Amygdala (tissue), 56 donors: ENCODE measurements at regions not wholly inside any gene's neighbourhood (a gene's known extent, or its start where the extent isn't known, plus 50 kb on each side); places are given as distances from the start of the nearest gene placed in this dataset.
"Not testable (repeated sequence)": the region's sequence is repeated elsewhere in the genome, so short reads cannot be mapped to it uniquely, and the experiment has no call there.

Source experiments
- DNase-seq, 56 donors: peaks; one replicate each; lab custom pipeline; 2025; lab: John Stamatoyannopoulos, UW

DNA sequence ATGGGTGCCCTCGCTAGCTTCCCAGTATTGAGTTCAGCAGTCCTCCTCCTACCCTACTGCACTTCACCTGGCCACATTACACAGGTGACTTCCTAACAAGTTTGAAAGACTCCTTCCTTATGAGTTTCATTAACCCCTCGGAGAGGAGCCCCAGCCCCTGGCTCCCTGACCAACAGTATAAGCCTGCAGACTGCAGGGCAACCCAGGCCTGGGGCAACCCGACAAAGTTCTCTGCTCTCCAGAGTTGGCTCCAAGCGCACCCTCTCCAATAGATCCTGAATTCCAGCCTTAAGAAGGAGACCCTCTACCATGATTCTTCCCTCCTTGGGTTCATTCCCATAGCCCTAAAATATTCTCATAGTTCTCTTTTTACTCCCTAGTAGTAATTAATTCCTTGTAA, 1162.8 kb upstream of the TMEFF2 start:
- DNase-seq = no peak

DNA sequence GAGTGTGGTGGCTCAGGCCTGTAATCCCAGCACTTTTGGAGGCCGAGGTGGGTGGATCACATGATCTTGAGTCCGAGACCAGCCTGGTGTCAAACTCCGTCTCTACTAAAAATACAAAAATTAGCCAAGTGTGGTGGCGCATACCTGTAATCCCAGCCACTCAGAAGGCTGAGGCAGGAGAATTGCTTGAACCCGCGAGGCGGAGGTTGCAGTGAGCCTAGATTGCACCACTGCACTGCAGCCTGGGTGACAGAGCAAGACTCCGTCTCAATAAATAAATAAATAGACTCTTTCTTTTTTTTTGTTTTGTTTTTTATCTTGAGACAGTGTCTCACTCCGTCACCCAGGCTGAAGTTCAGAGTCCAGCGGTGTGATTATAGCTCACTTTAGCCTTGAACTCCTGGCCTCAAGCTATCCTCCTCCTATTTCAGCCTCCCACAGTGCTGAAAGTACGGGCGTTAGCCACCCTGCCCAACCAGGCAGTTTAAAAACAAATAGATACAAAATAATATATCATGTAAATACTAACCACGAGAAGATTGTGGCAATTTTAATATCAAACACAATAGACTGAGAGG, 1158.0 kb upstream of the TMEFF2 start:
- not testable (repeated sequence) for DNase-seq

DNA sequence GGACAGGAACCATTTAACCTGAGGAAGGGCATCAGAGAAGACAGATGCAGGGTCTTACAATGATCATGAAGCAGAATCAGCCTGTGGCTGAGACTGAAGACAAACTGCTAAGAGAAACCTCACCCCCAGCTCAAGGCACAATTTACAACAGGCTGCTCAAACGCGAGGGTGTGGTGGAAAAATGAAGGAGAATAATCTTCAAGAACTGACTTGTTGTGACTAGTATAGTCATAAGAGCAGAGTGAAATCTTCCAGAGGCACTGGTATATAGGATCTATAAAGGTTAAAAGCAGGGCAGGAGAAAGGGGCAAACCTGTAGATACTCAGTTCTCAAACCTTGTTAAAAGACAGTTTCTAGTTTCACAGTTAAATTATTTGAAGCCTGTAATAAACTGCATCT, 1155.8 kb upstream of the TMEFF2 start:
- DNase-seq = no peak

DNA sequence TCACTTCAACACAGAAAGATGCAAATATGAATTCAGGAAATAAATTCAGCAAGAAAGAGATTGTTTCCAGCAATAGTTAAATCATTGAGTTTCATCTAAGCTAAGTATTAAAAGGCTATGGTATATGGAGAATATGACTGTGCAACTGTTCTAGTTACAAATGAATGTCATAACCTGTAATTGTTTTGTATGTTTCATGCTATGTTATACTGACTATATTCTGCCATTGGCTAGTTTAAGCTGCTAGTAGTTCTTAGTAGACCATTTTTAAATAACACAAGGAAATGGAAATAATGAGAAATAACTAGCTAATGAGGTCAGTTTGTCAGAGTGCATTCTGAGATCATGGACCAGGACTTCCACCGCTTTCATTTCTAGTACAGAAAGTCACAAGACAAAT, 1154.9 kb upstream of the TMEFF2 start:
- no peak for DNase-seq

DNA sequence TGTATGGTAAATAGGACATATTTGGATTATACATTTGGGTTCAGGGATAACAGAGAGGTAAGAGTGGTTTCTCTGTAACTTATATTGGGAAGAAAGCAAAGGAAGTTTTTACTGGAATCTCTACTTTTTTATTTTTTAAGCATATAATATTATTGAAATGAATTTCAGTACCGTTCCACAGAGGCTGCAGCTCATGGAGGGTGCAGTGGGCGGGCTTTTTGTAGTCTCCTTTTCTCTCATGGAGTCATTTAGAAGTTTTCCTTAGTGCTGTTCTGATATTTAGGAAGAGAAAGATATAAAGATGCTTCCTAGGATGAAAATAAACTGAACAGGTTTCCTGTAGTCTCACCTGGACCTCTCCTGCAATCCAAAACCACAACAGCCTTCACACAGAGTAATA, 1153.3 kb upstream of the TMEFF2 start:
- DNase-seq = no peak

DNA sequence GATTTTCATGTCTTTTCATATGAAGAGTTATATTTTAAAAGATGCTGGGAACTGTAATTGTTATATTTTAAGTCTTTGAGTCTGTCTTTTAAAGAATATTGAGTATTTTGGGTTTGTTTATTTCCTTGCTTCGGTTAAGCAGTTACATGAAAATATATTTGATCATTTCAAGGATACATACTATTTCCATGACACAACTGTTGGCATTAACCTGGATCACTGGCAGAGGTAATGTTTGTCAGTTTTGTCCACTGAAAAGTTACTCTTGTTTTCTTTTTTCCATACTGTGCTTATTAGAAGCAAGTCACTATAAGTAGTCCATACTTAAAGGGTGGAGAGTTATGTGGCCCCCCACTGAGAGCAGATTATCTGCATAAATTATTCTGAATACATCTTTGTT, 1142.0 kb upstream of the TMEFF2 start:
- no peak for DNase-seq

DNA sequence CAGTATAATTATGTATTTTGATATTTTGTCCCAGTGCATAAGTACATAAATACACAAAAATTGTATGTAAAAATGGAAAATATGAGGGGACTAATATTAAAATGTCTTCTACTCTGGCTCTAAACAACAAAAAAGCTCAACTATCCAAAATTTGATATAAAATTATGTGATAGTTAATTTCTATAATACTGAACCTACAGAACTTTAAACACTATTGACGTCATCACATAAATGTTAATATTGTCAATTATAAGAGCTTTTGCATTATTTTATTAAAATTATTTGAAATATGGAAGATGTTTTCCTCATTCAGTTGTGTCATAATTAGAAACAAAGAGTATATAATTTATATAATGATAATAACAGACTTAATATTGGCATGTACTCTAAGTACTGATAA, 1139.7 kb upstream of the TMEFF2 start:
- no peak for DNase-seq

DNA sequence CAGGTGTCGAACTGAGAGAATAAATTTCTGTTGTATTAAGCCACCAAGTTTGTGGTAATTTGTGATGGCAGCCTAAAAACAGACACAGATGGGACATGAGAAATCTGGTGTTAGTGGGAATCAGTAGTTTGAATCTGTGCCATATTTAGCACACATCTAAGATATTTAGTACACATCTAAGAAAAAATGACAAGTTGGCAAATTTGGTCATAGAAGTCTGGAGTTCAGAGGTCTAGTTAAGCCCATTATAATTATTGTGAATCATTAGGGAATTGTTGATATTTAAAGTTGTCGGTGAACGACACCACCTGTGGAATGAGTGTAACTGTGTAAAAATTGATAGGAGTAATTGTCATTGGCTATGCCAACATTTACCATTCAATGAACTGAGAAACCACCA, 1138.8 kb upstream of the TMEFF2 start:
- DNase-seq = no peak

DNA sequence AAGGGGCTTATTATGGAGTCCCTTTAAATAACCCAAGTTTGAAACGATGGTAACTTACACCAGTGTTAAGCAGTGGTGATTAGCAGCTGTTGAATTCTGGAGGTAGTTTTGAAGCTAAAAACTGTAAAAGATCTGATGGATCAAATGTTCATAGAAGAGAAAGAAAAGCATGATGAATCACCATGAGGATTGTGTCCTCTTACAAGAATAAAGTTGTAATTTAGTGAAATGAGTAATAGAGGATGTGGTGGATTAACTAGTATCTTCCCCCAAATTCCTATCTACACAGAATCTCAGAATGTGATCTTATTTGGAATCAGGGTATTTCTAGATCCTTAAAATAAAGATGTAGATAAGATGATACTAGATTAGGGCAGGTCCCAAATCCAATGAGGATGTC, 1138.2 kb upstream of the TMEFF2 start:
- DNase-seq = no peak

DNA sequence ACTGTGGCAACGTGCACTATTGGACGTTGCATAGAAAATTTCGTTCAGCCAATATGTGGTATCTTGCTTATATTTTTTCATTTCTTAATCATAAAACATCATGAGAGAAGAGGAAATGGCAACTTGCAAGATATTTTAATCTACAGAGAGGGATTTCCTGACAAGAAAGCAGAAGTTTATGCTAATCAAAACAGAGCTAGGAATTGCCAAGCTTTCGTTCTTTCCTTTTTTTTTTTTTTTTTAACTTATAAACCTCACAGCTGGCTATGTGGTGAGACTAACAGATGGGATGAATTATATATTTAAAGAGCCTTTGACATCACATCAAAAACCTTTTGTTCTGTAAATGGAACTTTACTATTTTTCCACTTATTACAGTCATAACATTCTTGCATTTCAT, 1136.9 kb upstream of the TMEFF2 start:
- no peak for DNase-seq

DNA sequence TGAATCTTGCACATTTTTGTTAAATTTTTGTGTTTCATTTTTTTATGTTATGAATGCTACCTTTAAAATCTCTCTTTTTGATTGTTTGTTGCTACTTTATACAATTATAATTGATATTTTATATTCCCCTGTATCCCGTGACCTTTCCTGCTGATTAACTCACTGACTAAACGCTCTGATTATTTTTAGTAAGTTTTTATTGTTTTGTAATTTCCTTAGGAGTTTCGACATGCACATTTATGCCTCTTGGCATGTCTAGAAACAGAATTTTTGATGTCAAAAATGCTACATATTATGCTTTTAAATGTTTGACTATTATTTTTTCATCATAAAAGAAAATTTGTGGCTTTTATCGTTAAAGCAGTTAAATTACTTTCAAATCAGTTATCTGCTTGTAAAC, 1131.6 kb upstream of the TMEFF2 start:
- no peak for DNase-seq

DNA sequence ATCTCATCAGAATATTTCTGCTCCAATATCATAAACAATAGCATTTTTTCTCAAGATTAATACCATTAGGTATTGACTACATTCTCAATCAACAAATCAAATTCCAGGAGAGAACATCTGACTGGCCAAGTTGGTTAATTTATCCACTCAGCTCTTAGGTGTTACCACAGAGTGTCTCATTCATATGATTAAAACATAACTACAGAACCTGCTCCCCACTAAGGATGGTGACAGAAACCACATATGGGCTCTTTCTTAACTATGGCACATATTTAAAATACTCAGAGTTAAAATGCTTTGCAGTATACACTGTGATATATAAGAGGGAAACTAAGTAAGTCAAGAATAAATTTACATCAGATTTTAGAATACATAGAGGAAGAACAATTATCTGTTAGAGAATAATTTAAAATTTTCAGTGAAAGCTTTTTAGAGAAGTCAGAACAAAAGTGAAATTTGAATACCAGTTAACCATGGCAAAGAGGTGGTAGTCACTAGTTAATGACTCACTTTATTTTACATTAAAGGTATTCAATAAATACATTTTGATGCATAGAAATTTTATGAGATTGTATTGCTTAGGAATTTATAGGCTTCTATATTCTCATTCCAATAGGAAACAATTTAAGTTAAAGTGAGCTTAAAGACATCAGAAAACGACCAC, 1120.8 kb upstream of the TMEFF2 start:
- DNase-seq = no peak

DNA sequence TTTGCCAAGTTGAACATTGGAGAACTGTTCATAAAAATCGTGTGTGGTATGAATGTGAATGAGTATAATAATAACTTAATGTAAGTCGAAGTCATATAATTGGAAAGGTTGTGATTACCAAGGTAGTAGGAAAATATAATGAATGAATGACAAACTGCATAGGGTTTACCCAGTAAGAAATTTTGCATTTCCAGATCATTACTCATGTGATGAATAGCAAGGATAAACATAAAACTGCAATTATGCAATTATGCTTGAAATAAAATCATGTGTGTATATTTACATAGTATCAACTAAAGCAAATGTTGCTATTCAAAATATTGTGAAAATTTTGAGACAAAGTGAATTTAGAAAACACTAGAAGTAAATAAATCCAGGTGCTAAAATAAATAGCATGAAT, 1108.7 kb upstream of the TMEFF2 start:
- DNase-seq = no peak

DNA sequence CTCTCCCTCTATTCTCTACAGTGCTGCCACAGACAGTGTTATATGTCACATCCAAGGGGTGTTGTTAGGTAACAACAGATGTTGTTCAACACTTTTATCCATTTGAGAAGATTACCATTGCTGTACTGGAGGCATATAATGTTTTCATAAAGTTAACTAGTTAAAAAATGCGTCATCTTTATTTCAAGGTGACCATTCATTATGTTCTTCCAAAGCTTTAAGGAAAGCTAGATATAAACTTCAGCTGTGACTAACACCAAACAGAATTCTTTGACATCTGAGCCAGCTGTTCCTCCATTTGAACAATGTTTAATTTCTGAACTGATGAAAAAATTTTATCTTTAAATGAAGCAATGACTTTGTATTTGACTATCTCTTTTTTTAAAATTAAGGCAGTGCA, 1099.6 kb upstream of the TMEFF2 start:
- DNase-seq = no peak

DNA sequence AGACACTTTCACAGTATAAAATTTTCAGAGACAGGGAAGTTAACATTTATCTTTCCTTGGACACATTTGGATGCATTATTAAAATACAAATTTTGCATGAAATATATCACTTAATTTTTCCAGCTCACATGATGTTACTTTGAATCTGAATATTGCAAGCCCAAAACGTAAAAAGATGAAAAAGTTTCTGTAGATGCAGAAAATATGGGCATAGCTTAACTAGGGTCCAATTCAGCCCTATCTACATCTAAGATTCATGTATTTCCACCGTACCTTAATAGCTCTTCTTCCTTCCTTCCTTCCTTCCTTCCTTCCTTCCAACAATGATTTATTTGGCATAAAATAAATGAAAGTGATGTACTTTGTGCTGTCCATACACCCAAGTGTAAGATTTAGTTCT, 1084.6 kb upstream of the TMEFF2 start:
- DNase-seq = no peak

DNA sequence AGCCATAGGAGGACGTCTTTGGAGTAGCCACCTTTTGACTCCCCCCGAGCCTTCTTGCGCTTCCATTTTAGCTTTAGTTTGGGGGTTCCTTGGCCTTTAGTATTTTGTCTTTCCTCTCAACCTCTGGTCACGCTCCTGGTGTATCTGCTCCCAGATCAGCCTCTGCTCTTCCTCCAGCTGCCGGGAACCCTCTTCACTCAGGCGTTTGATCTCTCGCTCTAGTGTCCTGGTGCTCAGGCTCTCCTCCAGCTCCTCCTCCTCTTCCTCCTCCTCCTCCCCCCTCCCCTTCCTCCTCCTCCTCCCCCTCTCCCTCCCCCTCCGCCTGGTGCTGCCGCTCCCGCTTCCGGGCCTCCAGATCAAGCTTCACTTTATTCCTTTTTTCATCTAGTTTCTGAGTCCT, 1082.3 kb upstream of the TMEFF2 start:
- DNase-seq = no peak

DNA sequence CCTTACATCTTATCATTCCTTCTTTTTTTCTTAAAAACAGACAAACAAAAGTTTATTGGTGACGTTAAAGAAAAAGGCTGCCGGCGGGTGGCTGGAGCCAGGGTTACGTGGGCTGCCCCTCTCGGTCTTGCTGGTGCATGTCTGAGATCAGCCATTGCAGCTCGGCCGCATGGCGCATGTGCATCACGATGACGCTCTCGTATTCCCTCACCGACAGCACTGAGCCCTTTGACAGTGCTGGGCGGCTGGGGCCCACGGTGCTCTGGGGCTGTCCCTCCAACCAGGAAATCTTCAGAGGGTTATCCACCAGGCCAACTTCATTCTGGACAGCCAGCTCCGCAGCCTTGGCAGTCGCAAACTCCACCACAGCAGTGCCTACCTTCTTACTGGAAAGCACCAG, 1081.8 kb upstream of the TMEFF2 start:
- DNase-seq = no peak

DNA sequence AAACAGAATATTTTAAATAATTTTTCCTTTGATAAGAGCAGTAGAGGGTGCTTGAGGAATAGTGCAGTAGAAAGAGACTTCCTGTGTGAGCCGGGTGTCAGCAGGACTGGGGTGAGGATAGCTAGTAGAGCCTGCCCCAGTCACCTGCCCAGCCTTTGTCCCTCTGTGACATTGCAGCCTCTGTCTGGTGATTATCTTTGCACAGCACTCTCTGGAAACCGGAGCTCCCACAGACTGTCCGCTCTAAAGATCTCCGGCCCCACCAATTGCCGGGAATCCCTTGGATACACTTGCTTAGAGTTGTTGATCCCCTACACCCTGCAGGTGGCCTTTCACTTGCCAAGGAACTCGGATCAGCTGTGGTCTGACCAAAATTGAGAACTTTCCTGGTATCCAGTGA, 1081.3 kb upstream of the TMEFF2 start:
- DNase-seq = no peak

DNA sequence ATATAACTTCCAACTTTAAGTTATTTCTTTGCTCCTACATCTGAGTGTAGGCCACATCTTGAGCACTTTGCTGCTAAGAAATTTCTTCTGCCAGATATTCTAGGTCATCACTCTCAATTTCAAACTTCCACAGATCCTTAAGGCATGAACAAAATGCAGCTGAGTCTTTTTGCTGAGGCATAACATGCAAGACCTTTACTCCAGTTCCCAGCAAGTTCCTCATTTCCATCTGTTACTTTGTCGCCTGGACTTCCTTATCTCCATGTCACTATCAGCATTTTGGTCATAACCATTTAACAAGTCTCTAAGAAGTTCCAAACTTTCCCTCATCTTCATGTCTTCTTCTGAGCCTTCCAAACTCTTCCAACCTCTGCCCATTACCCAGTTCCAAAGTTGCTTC, 1077.3 kb upstream of the TMEFF2 start:
- DNase-seq = no peak

DNA sequence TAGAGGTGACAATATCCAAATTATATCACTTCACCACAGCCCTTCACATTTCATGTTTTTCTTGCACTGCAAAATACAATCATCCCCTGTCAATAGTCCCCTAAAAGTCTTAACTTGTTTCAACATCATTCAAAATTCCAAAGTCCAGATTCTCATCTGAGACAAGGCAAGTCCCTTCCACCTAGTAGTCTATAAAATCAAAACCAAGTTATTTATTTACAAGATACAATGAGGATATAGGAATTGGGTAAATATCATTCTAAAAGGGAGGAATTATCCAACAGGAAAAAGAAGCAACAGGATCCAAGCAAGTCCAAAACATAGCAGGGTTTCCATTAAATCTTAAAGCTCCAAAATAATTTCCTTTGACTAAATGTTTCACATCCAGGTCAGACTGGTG, 1076.1 kb upstream of the TMEFF2 start:
- DNase-seq = no peak

DNA sequence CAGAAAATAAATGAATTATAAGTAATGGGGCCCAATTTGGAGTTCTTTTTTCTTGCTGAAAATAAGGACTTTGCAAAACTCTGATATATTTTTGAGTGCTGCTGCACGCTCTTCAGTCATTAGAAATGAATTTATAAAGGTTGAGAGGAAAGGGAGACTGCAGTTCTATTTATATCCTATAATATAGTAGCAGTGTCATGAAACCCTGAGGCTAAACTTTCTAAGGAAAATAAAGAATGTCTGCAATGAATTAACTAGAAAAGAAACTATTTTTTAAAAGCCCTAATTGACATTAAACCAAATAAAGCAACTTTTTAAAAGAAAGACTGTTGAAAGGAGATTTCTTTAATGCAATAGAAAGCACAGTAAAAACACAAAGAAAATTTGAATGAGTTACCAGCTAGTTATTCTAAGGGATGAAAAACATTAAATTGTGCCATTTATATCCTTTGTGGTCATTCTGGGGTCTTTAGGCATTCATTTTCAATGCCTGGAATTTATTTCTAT, 1072.8 kb upstream of the TMEFF2 start:
- no peak for DNase-seq

DNA sequence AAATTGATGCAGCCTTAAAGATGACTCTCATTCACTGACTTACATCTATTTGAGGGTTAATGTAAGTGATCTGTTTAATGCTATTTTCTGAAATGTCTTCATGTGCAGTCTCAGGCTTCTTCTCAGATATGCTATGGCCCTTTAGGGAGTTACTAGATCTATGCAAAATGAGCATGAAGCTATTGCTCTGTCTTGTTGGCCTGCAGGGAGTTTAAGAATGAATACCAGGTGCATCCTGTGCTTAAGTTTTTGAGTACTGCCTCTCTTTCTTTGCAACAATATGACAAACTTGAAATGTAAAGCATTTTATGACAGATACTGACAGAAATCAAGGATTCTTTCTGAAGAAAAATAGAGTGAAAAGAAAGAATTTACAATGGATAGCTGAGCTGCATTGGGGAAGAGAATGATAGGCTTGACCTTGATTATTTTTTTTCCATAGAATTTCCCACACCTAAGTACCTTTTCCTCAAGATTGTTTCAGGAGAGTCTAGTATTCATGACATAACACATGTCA, 1058.3 kb upstream of the TMEFF2 start:
- no peak for DNase-seq

DNA sequence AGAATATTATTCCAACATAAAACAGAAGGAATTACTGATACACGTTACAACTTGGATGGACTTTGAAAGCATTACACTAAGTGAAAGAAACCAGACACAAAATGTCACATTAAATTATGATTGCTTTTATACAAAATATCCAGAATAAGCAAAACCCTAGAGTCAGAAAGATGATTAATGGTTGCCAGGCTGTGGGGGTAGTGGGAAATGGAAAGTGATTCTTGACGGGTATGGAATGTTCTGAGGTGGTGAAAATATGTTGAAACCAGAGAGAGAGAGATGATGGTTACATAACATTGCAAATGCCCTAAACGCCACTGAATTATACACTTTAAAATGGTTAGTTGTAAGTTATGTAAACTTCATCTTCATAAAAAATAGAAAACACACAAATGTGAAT, 1057.2 kb upstream of the TMEFF2 start:
- DNase-seq = no peak
